ENCODE measurements at regions not wholly inside any gene's neighbourhood (a gene's known extent, or its start where the extent isn't known, plus 50 kb on each side); places are given as distances from the start of the nearest gene placed in this dataset.

DNA sequence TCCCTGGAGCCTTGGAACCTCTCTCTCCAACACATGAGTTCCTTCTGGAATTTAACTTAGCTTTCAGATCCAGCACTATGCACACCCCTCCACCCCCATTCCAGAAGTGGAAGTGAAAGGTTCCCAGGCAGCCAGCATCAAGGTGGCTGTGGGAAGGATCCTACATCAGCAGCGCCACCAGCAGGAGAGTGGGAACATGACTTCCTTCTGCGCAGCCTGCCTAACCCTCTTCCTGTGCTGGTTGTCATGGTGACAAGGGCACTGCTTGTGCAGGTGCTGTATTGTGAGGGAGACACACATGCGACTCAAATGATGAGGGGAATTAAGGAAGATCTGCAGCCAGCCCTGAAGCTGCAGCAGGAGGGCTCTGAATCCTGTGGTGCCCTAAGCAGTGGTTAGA is 904.5 kb upstream of the API5 start:
- TF ChIP-seq, protein P1, sequence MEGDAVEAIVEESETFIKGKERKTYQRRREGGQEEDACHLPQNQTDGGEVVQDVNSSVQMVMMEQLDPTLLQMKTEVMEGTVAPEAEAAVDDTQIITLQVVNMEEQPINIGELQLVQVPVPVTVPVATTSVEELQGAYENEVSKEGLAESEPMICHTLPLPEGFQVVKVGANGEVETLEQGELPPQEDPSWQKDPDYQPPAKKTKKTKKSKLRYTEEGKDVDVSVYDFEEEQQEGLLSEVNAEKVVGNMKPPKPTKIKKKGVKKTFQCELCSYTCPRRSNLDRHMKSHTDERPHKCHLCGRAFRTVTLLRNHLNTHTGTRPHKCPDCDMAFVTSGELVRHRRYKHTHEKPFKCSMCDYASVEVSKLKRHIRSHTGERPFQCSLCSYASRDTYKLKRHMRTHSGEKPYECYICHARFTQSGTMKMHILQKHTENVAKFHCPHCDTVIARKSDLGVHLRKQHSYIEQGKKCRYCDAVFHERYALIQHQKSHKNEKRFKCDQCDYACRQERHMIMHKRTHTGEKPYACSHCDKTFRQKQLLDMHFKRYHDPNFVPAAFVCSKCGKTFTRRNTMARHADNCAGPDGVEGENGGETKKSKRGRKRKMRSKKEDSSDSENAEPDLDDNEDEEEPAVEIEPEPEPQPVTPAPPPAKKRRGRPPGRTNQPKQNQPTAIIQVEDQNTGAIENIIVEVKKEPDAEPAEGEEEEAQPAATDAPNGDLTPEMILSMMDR (IDR thresholded peaks at IDR 0.05; ENCODE audit: borderline replicate concordance, extremely low read depth, low read length, poor library complexity, severe bottlenecking), result peak; percentile 46
- no peak for TF ChIP-seq EZH2 (IDR thresholded peaks at IDR 0.05; ENCODE audit: borderline replicate concordance, low read depth, low read length, severe bottlenecking)

Data from DND-41 (cell line).